GM21360 (cell line): ENCODE measurements at regions not wholly inside any gene's neighbourhood (a gene's known extent, or its start where the extent isn't known, plus 50 kb on each side); places are given as distances from the start of the nearest gene placed in this dataset.
"Not testable (repeated sequence)": the region's sequence is repeated elsewhere in the genome, so short reads cannot be mapped to it uniquely, and the experiment has no call there.

Source experiments
- ATAC-seq: cut with Tn5 transposase; IDR thresholded peaks from one replicate; pipeline ENCODE4 v1.9.1; 2021; ENCODE audit warnings: mild to moderate bottlenecking, moderate library complexity; ENCODE audit not compliant: unreplicated experiment

DNA sequence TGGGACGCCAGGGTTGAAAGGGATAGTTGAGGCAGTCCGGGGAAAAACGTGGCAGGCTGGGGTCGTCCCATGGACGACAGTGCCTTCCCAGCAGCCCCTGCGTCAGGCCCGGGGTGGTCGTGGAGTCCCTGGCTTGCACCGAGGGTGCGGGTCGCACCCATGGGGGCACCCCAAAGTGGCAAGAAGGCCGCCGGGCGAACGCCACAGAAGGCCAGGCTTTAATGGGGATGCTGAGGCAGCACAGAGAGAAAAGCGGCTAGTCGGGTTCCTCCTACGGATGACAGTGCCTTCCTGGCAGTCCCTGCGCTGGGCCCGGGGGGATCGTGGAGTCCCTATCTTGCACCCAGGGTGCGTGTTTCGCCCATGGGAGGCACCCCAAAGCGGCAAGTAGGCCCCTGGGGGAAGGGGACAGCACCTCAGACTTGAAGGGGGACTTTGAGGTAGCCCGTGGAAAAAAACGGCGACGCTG lies 158.6 kb upstream of the ALG10B start:
- no peak for ATAC-seq

DNA sequence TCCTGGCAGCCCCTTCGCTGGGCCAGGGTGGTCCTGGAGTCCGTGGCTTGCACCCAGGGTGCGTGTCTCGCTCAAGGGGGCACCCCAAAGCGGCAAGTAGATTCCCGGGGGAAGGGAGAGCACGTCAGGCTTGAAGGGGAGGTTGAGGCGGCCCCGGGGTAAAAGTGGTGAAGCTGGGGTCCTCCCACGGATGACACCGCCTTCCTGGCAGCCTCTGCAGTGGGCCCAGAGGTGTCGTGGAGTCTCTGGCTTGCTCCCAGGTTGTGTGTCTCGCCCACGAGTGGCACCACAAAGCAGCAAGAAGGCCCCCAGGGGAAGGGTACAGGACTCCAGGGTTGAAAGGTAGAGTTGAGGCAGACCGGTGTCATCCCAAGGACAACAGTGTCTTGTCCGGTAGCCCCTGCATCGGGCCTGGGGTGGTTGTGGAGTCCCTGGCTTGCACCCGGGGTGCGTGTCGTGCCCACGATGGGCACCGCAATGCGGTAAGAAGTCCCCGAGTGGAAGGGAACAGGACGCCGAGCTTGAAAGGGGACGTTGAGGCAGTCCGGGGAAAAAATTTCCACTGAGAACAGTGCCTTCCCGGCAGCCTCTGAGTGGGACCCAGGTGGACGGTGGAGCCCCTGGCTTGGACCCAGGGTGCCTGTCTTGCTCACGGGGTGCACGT lies 158.0 kb upstream of the ALG10B start:
- ATAC-seq: no peak

DNA sequence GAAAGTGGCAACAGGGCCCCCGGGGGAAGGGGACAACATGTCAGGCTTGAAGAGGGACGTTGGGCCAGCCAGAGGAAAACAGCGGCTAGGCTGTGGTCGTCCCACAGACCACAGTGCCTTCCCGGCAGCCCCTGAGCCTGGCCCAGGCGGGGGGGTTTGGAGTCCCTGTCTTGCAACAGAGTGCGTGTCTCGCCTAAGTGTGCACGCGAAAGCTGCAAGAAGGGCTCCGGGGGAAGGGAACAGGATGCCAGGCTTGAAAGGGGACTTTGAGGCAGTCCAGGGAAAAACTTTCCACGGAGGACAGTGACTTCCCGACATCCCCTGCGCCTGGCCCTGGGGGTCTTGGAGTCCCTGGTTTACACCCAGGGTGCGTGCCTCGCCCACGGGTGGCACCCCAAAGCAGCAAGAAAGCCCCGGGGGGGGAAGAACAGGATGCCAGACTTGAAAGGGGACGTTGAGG lies 157.5 kb upstream of the ALG10B start:
- no peak for ATAC-seq

DNA sequence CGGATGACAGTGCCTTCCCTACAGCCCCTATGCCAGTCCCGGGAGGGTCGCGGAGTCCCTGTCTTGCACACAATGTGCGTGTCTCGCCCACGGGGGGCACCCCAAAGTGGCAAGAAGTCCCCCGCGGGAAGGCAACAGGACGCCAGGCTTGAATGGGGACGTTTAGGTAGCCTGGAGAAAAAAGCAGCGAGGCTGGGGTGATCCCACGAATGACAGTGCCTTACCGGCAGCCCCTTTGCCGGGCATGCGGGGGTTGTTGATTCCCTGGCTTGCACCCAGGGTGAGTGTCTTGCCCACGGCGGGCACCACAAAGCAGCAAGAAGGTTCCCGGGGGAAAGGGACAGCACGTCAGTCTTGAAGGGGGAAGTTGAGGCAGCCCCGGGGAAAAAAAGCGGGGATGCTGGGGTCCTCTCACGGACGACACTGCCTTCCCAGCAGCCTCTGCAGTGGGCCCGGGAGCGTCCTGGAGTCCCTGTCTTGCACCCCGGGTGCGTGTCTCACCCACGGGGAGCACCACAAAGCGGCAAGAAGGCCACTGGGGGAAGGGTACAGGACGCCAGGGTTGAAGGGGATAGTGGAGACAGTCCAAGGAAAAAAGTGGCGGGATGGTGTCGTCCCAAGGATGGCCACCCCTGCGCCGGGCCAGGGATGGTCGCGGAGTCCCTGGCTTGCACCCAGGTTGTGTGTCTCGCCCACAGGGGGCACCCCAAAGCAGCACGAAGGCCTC lies 156.8 kb upstream of the ALG10B start:
- no peak for ATAC-seq

DNA sequence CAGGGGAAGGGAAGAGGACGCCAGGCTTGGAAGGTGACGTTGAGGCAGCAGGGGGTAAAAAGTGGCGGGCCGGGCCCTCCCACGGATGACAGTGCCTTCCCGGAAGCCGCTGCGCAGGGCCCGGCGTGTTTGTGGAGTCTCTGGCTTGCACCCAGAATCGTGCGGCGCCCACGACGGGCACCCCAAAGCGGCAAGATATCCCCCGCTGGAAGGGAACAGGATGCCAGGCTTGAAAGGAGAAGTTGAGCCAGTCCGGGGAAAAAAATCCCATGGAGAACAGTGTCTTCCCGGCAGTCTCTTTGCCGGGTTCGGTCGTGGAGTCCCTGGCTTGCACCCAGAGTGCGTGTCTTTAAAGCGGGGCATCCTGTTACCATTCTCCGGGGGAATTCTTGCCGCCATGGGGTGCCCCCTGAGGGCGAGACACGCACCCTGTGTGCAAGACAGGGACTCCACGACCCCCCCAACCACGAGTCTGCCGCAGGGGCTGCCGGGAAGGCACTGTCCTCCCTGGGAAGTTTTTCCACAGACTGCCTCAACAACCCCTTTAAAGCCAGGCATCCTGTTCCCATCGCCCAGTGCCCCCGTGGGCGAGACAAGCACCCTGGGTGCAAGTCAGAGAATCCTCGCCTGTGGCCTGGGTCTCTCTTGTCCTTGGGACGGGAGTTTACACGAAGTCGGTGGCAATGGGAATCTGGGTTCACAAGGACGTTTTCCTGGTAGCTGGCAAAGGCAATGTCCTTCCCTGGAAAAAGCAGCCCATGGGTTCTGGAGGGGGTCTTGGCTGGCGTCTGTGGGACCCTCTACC lies 156.1 kb upstream of the ALG10B start:
- no peak for ATAC-seq

DNA sequence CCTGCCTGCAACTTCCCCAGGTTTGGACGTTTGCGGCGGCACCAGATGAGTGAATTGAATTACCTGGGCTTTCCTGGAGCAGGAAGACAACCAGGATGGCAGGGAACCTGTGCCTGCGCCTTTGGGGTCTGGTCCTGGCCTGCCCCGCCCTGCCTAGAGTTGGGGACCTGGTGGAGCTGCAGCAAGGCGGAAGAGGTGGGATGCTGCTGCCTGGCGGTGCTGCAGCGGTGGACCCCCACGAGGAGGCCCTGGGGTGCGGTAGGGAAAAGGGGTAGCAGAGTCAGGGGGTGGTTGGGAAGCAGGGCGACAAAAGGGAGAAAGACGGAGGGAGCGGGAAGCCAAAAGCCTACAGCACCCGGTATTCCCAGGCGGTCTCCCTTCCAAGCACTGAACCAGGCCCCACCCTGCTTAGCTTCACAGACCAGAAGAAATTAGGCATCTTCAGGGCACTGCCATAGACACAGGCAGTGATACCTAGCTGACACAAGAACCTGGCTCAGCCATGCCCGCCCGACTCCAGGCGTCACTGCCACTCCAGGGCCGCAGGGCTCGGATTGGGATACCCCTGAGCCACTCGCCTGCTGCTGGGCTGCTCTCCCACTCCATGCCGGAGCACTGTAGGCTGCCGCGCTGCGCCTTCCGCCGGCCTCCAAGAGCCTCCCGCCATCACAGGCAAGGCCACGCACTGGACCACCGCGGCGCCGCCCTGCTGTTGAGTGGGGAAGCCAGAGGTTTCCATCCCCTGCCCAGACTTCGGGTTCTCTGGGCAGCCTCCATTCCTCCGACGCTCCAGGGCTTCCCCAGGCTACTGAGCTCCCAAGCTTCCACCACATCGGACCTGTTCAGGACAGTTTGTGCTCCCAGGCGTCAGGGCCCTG lies 155.2 kb upstream of the ALG10B start:
- ATAC-seq: no peak

DNA sequence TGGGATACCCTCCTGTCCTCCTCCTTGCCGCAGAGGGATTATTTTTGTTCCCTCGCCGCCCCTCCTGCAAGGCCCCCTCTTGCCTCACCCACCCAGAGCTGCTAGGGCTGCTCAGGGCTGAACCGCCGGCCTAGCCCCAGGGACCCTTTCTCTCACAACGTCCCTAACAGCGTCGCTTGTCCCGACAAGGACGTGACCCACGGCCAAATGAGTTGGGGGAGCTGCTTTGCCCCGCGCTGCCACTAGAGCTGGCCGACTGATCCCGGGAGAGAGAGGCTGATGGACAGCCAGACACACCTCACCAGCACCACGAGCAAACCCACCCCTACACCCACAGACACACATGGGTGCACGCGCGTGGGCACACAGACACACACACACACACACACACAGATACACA lies 154.6 kb upstream of the ALG10B start:
- ATAC-seq: no peak

DNA sequence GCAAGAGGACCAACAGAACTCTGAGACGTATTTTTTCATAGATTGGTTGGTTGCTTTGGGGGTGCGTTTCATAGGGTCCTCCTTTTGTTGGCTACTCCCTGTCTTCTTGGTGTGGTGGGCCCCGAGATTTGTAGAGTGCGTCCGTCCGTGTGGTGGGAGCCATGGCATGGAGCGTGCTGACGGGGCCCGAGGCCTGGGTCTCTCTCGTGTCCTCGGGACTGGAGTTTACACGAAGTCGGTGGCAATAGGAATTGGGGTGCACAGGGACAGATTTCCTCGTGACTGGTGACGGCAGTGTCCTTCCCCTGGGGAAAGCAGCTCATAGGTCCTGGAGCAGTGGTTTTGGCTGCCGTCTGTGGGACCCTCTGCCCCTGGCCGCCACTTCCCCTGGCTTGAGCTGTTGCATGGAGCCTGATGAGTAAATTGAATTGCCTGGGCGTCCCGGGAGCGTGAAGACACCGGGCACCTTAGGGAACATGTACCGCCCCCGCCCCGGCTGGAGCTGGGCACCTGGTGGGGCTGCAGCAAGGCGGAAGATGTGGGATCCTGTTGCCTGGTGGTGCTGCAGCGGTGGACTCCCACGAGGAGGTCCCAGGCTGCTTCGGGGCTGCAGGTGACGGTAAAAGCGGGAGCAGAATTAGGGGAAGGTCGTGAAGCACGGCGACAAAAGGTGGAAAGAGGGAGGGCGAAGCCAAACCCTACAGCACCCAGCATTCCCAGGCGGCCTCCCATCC lies 153.7 kb upstream of the ALG10B start:
- ATAC-seq: no peak

DNA sequence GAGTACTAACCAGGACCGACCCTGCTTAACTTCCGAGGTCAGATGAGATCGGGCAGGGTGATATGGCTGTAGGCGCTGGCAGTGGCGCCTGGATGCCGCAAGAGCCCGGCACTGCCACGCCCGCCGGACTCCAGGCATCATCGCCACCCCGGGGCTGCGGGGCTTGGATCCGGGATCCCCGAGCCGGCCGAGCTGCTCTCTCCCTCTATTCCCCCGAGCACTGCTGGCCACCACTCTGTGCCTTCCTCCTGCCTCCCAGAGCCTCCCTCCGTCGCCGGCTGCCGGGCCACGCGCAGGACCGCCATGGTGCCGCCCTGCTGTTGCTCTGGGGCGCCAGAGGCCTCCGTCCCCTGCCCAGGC lies 153.2 kb upstream of the ALG10B start:
- no peak for ATAC-seq

DNA sequence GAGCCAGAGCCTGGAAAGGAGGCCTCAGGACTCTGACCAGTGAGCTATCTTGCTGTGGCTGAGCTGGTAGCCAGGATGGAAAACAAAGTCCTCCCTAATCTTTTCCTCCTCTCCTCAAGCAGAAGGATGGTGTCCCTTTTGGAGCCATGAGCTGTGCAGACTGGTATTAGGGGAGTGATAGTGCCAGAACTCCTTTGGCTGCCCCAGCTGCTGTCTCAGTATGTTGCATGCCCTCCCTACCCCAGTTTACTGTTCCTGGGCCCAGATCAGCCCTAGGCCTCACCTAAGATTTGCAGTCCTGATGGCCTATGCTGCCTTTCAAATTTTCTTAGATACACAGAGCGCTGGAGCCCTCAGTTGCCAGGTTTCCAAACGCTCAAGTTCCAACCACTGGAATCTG lies 150.3 kb upstream of the ALG10B start:
- no peak for ATAC-seq

DNA sequence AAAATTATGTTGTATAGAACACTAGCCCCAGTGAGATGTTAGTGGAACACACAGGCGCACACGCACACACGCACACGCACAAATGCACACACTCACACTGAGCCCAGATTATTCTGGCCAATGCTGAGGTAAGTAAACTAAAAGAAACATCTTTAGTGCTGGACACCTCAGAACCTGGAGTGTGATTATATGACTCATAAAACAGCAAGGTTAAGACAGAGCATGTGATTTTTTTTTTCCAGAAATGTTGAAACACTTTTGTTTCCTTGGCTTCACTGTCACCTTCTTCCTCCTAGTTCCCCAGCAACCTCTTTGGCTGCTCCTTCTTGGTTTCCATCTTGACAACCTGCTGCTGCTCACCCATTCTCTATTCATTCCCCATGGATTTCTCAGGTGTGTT lies 141.0 kb upstream of the ALG10B start:
- ATAC-seq: no peak

DNA sequence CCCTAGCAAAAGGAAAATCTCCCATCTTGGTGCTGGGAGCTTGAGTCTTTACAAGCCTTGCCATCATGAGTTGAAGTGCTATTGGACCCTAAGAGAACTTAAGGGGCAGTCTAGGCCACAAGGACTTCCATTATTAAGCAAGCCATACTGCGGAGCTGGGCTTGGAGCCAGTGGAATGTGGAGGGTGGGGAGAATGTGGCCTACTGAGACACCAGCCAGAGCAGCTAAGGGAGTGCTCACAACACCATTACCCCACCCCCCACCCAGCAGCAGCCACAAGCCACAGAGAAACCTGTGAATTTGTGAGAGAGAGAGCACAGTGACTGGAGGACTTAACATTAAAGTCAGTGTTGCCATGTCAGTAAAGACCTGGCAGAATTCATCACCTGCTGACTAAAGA lies 133.0 kb upstream of the ALG10B start:
- ATAC-seq: not testable (repeated sequence)

DNA sequence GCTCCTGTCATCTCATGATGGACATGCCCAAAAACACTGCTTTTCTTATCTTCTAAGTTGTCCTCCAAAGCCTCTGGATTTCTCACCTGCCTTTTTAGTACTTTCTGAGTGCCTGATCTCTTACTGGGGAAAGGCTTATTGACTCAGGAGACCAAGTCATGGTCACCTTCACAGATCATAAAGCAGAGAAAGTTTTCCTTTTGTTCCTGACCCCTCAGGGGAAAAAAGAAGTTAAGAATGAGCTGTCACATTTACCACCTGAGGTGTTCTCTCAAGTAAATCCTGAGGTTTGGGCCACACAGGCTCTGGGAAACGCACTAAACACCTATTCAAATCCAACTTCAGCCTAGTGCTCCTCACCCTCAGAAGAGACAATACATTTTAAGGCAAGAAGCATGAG lies 119.3 kb upstream of the ALG10B start:
- not testable (repeated sequence) for ATAC-seq

DNA sequence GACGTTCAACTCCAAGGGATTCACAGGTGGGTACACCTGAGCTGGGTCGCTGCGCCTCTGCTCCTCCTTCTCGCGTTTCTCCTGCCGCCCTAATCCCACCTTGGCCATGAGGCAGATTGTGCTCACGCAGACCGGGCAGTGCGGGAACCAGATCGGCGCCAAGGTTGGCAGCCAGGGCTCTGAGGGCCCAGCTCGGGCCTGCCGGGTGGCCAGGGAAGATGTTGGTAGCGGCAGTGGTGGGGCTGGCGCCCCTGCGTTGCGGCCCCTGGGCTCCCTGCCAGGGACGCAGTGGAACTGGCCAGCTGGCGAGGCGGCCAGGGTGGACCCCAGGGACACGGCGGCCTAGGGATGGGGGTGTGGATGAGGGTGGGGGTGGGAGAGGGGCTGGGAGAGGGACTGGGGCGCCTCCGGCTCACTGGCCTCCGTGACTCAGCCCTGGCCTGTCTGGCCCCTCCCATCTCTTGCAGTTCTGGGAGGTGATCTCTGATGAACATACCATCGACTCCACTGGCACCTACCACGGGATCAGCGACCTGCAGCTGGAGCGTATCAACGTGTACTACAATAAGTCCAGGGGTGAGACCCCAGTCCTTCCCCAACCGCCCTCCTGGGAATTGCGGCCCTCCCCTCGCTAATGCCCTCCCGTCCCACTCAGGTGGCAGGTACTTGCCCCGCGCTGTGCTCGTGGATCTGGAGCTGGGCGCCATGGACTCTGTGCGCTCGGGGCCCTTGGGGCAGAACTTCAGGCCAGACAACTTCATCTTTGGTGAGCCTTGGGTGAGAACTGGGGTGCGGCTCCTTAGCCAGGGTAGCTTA lies 114.9 kb upstream of the ALG10B start:
- no peak for ATAC-seq

DNA sequence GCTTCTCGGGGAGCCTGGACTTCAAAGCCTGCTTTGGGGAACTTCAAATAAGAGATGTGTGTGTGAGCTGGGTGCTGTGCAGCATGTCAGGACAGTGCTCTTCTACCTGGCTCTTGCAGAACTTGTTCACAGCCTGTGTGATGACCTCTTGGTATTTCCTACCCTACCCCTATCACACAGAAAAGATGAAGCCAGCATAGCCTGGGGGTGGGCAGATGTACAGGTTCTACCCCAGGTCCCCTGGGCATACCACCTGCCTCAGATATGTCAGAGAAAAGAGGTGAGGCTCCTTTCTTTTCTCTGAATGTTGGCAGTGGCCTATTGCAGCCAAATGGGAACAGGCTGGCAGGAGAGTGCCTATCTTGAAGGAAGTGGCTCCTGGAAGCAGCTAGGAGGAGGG lies 111.7 kb upstream of the ALG10B start:
- no peak for ATAC-seq

DNA sequence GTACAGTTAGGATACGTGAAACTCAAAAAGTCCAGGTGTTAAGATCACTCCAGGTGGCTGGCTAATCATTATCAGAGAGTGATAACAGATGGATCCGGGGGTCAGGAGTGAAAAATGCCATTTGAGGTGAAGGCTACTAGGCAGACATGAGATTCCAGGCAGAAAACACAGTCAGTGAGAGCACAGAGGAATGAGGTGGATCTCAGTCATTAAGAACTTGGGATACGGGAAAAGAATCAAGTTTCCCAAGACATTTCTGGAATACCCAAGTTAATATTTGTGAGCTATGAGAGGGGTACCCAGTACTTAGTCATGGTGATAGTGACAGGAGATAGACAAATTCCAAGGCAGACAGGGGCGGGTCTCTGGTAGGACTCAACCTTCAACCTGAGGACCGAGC lies 94.6 kb upstream of the ALG10B start:
- no peak for ATAC-seq

DNA sequence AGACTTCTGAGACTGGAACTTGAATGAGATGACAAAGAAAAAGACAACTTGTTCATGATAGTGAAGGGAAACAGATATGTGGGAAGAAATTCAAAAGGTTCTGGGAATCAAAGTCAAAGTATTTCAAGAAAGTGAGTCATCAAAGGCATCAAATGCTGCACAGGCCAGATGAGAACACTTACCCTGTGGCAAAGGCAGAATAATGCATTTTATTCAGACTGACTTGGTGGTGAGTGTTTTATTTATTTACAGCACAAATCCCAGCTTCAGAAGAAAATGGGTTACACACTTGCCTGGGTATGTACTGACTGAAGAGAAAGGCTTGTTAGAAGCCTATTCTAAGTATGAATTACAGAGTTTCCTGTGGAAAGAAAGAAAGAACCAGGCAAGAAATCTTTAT lies 78.2 kb upstream of the ALG10B start:
- not testable (repeated sequence) for ATAC-seq

DNA sequence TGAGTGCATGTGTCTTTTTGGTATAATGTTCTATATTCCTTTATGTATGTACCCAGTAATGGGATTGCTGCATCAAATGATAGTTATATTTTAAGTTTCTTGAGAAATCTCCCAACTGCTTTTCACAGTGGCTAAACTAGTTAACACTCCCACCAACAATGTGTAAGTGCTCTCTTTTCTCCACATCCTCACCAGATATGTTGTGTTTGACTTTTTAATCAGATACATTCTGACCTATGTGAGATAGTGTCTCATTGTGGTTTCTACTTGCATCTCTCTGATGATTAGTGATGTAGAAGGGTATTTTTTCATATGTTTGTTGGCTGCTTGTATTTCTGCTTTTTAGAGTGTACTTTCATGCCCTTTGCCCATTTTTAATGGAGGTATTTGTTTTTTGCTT lies 62.8 kb upstream of the ALG10B start:
- ATAC-seq: no peak

DNA sequence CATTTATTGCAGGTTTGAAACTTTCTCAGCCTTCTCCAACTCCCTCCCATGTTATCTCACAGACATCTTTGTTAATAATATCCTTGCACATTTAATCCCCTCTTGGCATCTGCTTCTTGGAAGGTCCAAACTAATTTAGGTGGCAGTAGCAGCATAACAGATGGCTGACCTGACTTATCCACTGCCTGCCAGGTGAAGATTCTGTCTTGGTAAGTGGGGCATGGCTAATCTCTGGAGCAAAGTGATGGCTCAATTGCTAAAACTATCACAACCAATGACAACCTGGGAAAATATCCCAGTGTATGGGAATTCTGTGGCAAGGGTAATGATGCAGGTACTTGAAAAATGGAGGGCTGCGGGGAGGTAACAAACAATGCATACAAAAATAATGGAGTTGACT lies 58.2 kb upstream of the ALG10B start:
- ATAC-seq: no peak
